H1 (cell line): ENCODE measurements at regions not wholly inside any gene's neighbourhood (a gene's known extent, or its start where the extent isn't known, plus 50 kb on each side); places are given as distances from the start of the nearest gene placed in this dataset.

ENCODE experiments used
- CTCF ChIA-PET: fragments of 300-600 bp; sonication (Branson Sonifier 250); formaldehyde crosslinking; loops from one replicate; lab custom pipeline; 2021; ENCODE audit not compliant: partially characterized antibody; lab: Charles Lee
- POLR2A ChIA-PET: fragments of 300-600 bp; sonication (Branson Sonifier 250); formaldehyde crosslinking; loops from one replicate; lab custom pipeline; 2021; ENCODE audit warnings: inconsistent platforms; ENCODE audit not compliant: partially characterized antibody; lab: Charles Lee
- DNase-seq, 2 experiments: peaks; one replicate each; pipeline versions ENCODE4 v3.0.0 to v3.0.0-alpha.2; 2010 to 2022; ENCODE audit warnings: low spot score in 2 of 2, low read depth in 1 of 2, mixed read lengths in 1 of 2
- FAIRE-seq: peaks from 2 replicates; lab custom pipeline; 2011; peaks lifted over from hg19 to GRCh38; lab: Jason Lieb, UNC
- H2AFZ ChIP-seq: 2 replicates; pipeline ENCODE4 v1.8.1; 2012; ENCODE audit warnings: low read length, inconsistent platforms
- H2AK5ac ChIP-seq: 2 replicates; pipeline ENCODE4 v1.6.1; 2013; ENCODE audit warnings: low read depth, low read length
- H2BK120ac ChIP-seq: replicated peaks from 2 replicates; pipeline ENCODE3; 2013; ENCODE audit warnings: low read depth, low read length, inconsistent platforms
- H2BK12ac ChIP-seq: 2 replicates; pipeline ENCODE4 v1.6.1; 2013; ENCODE audit warnings: low read depth, low read length
- H2BK15ac ChIP-seq: 2 replicates; pipeline ENCODE4 v1.6.1; 2013; ENCODE audit warnings: low read length
- H2BK20ac ChIP-seq: 2 replicates; pipeline ENCODE4 v1.6.1; 2013; ENCODE audit warnings: low read length
- H2BK5ac ChIP-seq: 2 replicates; pipeline ENCODE4 v1.6.1; 2013; ENCODE audit warnings: low read depth, low read length
- H3K14ac ChIP-seq: 2 replicates; pipeline ENCODE4 v1.6.1; 2013; ENCODE audit warnings: inconsistent platforms; ENCODE audit not compliant: insufficient read length
- H3K18ac ChIP-seq: 2 replicates; pipeline ENCODE4 v1.6.1; 2013; ENCODE audit warnings: low read length; ENCODE audit errors: extremely low read depth
- H3K23ac ChIP-seq: 2 replicates; pipeline ENCODE4 v1.6.1; 2013; ENCODE audit warnings: inconsistent platforms; ENCODE audit not compliant: insufficient read length
- H3K23me2 ChIP-seq: 2 replicates; pipeline ENCODE4 v1.6.1; 2013; ENCODE audit warnings: low read depth, low read length
- H3K27ac ChIP-seq: 2 replicates; pipeline ENCODE4 v1.6.1; 2011; ENCODE audit warnings: low read depth, low read length, inconsistent platforms
- H3K27me3 ChIP-seq, 4 experiments: replicated peaks in 1 of 4; 1 replicate in 1 of 4; 2 replicates in 3 of 4; pipeline versions ENCODE4 v1.6.1 to v1.8.1; 2011 to 2013; ENCODE audit warnings: low read length in 3 of 4, mild to moderate bottlenecking in 3 of 4, inconsistent platforms in 2 of 4, mixed read lengths in 2 of 4, moderate library complexity in 1 of 4; ENCODE audit not compliant: control insufficient read depth in 3 of 4, insufficient read depth in 3 of 4; ENCODE audit errors: extremely low read depth in 1 of 4
- H3K36me3 ChIP-seq, 4 experiments: 2 replicates each; pipeline versions ENCODE4 v1.6.1 to v1.8.1; 2011 to 2013; ENCODE audit warnings: mild to moderate bottlenecking in 4 of 4, low read length in 3 of 4, moderate library complexity in 2 of 4, control low read depth in 1 of 4, inconsistent platforms in 1 of 4; ENCODE audit not compliant: insufficient read depth in 4 of 4, control insufficient read depth in 2 of 4
- H3K4ac ChIP-seq: replicated peaks from 2 replicates; pipeline ENCODE3; 2013; ENCODE audit warnings: low read length, low read depth, mixed read lengths, inconsistent platforms; ENCODE audit not compliant: insufficient read length
- H3K4me1 ChIP-seq, 4 experiments: replicated peaks in 1 of 4; 1 replicate in 1 of 4; 2 replicates in 3 of 4; pipeline versions ENCODE4 v1.6.1 to v1.8.1; 2011 to 2013; ENCODE audit warnings: low read length in 3 of 4, inconsistent platforms in 2 of 4, mixed read lengths in 1 of 4; ENCODE audit not compliant: insufficient read depth in 4 of 4, control insufficient read depth in 3 of 4
- H3K4me2 ChIP-seq, 2 experiments: 2 replicates each; pipeline versions ENCODE4 v1.6.1 to v1.8.1; 2011 to 2013; ENCODE audit warnings: low read depth in 2 of 2, low read length in 2 of 2, control low read depth in 1 of 2, inconsistent platforms in 1 of 2, mild to moderate bottlenecking in 1 of 2; ENCODE audit not compliant: insufficient read depth in 1 of 2
- H3K4me3 ChIP-seq, 4 experiments: fragments of 200-600, 300-600 bp in 1 of 4; sonication (generic), shearing (Covaris generic), sonication (Bioruptor Twin) in 1 of 4; 2 replicates each; pipeline versions ENCODE4 v1.5.1 to v1.8.1; 2011 to 2016; ENCODE audit warnings: low read length in 4 of 4, low read depth in 3 of 4, control low read depth in 2 of 4, inconsistent platforms in 2 of 4, mild to moderate bottlenecking in 2 of 4, mixed read lengths in 1 of 4, moderate library complexity in 1 of 4; ENCODE audit not compliant: insufficient read depth in 2 of 4; ENCODE audit errors: extremely low read depth in 1 of 4
- H3K56ac ChIP-seq: replicated peaks from 2 replicates; pipeline ENCODE3; 2013; ENCODE audit warnings: low read depth, mild to moderate bottlenecking, mixed read lengths, low read length, inconsistent platforms; ENCODE audit not compliant: insufficient read length
- H3K79me1 ChIP-seq: 2 replicates; pipeline ENCODE4 v1.6.1; 2013; ENCODE audit warnings: low read depth, low read length, control low read depth
- H3K79me2 ChIP-seq, 2 experiments: 2 replicates each; pipeline versions ENCODE4 v1.6.1 to v1.8.1; 2012 to 2013; ENCODE audit warnings: low read length in 2 of 2, mild to moderate bottlenecking in 2 of 2, inconsistent platforms in 1 of 2; ENCODE audit not compliant: insufficient read depth in 2 of 2, control insufficient read depth in 1 of 2
- H3K9ac ChIP-seq, 4 experiments: replicated peaks in 1 of 4; 1 replicate in 1 of 4; 2 replicates in 3 of 4; pipeline versions ENCODE4 v1.6.1 to v1.8.1; 2011 to 2013; ENCODE audit warnings: low read depth in 3 of 4, low read length in 3 of 4, control low read depth in 2 of 4, mild to moderate bottlenecking in 2 of 4, moderate library complexity in 2 of 4, inconsistent platforms in 1 of 4; ENCODE audit errors: extremely low read depth in 1 of 4
- H3K9me3 ChIP-seq, 2 experiments: 2 replicates each; pipeline versions ENCODE4 v1.6.1 to v1.8.1; 2012 to 2013; ENCODE audit warnings: mild to moderate bottlenecking in 2 of 2, moderate library complexity in 2 of 2, control low read depth in 1 of 2, inconsistent platforms in 1 of 2, low read depth in 1 of 2, low read length in 1 of 2, mixed read lengths in 1 of 2; ENCODE audit not compliant: insufficient read depth in 2 of 2
- H4K20me1 ChIP-seq, 2 experiments: replicated peaks in 1 of 2; 2 replicates each; pipeline versions ENCODE3 to v1.8.1; 2011 to 2013; ENCODE audit warnings: inconsistent platforms in 2 of 2, low read length in 2 of 2, mild to moderate bottlenecking in 1 of 2; ENCODE audit not compliant: insufficient read depth in 2 of 2, control insufficient read depth in 1 of 2
- H4K5ac ChIP-seq: 2 replicates; pipeline ENCODE4 v1.6.1; 2013; ENCODE audit warnings: low read length, low read depth, mixed read lengths, inconsistent platforms; ENCODE audit not compliant: insufficient read length
- H4K8ac ChIP-seq: 2 replicates; pipeline ENCODE4 v1.8.0; 2013; ENCODE audit warnings: mild to moderate bottlenecking, moderate library complexity, low read length, inconsistent platforms; ENCODE audit not compliant: insufficient read depth; ENCODE audit errors: extremely low read depth
- H4K91ac ChIP-seq: replicated peaks from 2 replicates; pipeline ENCODE3; 2013; ENCODE audit warnings: low read length, mixed read lengths, inconsistent platforms; ENCODE audit not compliant: insufficient read length
- CEBPB ChIP-seq: IDR thresholded peaks from 2 replicates; pipeline ENCODE4 v1.6.1; 2012; ENCODE audit warnings: low read depth, low read length
- E2F6 ChIP-seq: IDR thresholded peaks from 2 replicates; pipeline ENCODE4 v1.6.1; 2012; ENCODE audit warnings: inconsistent platforms
- KDM1A ChIP-seq: fragments of 200-600, 300-600 bp; sonication (generic); IDR thresholded peaks from 2 replicates; pipeline ENCODE4 v1.7.1; 2016; ENCODE audit warnings: mild to moderate bottlenecking, low read length, borderline replicate concordance
- NANOG ChIP-seq: IDR thresholded peaks from 2 replicates; pipeline ENCODE4 v1.6.1; 2011; ENCODE audit warnings: low read length, low read depth, mild to moderate bottlenecking, inconsistent platforms; ENCODE audit not compliant: insufficient read depth, poor library complexity, severe bottlenecking
- SIX5 ChIP-seq: IDR thresholded peaks from 2 replicates; pipeline ENCODE4 v1.6.1; 2011; ENCODE audit warnings: mild to moderate bottlenecking, low read depth, low read length
- WGBS, 2 experiments: shearing (Covaris generic) in 1 of 2; methylation state at CpG; one replicate each; pipeline versions ENCODE4 v1.1.6 to v1.1.7; 2013 to 2015; ENCODE audit warnings: low lambda C conversion rate in 2 of 2, mixed read lengths in 2 of 2, inconsistent platforms in 1 of 2, low coverage in 1 of 2, missing lambda C conversion rate in 1 of 2; ENCODE audit not compliant: insufficient replicate concordance in 2 of 2, insufficient coverage in 1 of 2, insufficient read length in 1 of 2; ENCODE audit errors: extremely low coverage in 1 of 2, missing lambda C conversion rate in 1 of 2; 5-methylcytosine and 5-hydroxymethylcytosine counted together

- H3K27ac ChIP-seq = 0 out of 2 replicates have a peak overlapping the region, but pooled peaks have one; percentile 19
- no peak overlapping the region for H2BK5ac ChIP-seq
- FAIRE-seq (no peak), DNase-seq (no peak)
- H3K23ac ChIP-seq = no peak overlapping the region
- H2BK120ac ChIP-seq = no peak overlapping the region
- no peaks in the 10 kb centered on the region for H3K27me3 ChIP-seq
- H3K9me3 ChIP-seq = no peaks in the 10 kb centered on the region
- no peak overlapping the region for H3K9ac ChIP-seq
- no peak overlapping the region for H4K5ac ChIP-seq
- H2AK5ac ChIP-seq = no peak overlapping the region
- no peak overlapping the region for H2BK12ac ChIP-seq
- ChIA-PET POLR2A (interaction anchor here (0.6 kb wide), 1 partner anchor 15 kb away, joined by 3 read pairs; no protein-coding TSS in a partner anchor), CTCF (interaction anchor here (1.8 to 5.2 kb wide), 2 partner anchors 25 to 46 kb away, joined by 7 to 29 read pairs; no protein-coding TSS in a partner anchor)
- H3K79me1 ChIP-seq = no peaks in the 10 kb centered on the region
- H2AFZ ChIP-seq = peak overlapping the region; percentile 79; the same call in 1 of the 2 replicates
- H4K8ac ChIP-seq = no peak overlapping the region
- H4K91ac ChIP-seq = no peak overlapping the region
- H3K4ac ChIP-seq = no peak overlapping the region
- no peaks in the 10 kb centered on the region for H3K79me2 ChIP-seq
- no peaks in the 10 kb centered on the region for H4K20me1 ChIP-seq
- no peak overlapping the region for H3K56ac ChIP-seq
- H3K4me3 ChIP-seq = peak overlapping the region in 1 of 4 experiments; percentile 20; a peak in 1 of 8 replicates
- H2BK20ac ChIP-seq = peak overlapping the region; percentile 38; the same call in 1 of the 2 replicates
- H3K4me2 ChIP-seq = peak overlapping the region; percentile 29; a peak in 2 of 4 replicates
- no peaks in the 10 kb centered on the region for H3K36me3 ChIP-seq
- TF ChIP-seq E2F6 (peak; percentile 62), SIX5 (no peak), CEBPB (no peak), NANOG (no peak), KDM1A (no peak)
- peak overlapping the region; percentile 76; the same call in 1 of the 2 replicates for H3K18ac ChIP-seq
- peaks cover 2 to 12% (median 8%) of the 10 kb centered on the region in 4 experiments; a peak in 6 of 7 replicates for H3K4me1 ChIP-seq
- no peaks in the 10 kb centered on the region for H3K23me2 ChIP-seq
- WGBS, 2 experiments = 41% methylated on average over 5 of the region's 5 CpGs; no CpG with 5 or more reads in 1 of the 2 experiments
- no peak overlapping the region for H2BK15ac ChIP-seq
- no peak overlapping the region for H3K14ac ChIP-seq
Observed at GRCh38 chr5:160485364-160485969, 63.8 kb downstream of the PTTG1 start.
